H1 (cell line): ENCODE measurements at regions not wholly inside any gene's neighbourhood (a gene's known extent, or its start where the extent isn't known, plus 50 kb on each side); places are given as distances from the start of the nearest gene placed in this dataset.

Experiments
- CBX8 ChIP-seq: fragments of 300-800, 300-1000 bp; sonication (generic); IDR thresholded peaks from 2 replicates; pipeline ENCODE4 v1.7.1; 2016; ENCODE audit warnings: low read depth, low read length, borderline replicate concordance
- CTBP2 ChIP-seq: IDR thresholded peaks from 2 replicates; pipeline ENCODE4 v1.7.0; 2011; ENCODE audit warnings: borderline replicate concordance, mild to moderate bottlenecking, moderate library complexity, mixed read lengths, low read length; ENCODE audit not compliant: insufficient read depth, insufficient read length
- NRF1 ChIP-seq: IDR thresholded peaks from 2 replicates; pipeline ENCODE4 v1.6.1; 2011; ENCODE audit warnings: mild to moderate bottlenecking, low read depth, low read length, improper control_type of control experiment
- ZNF274 ChIP-seq: IDR thresholded peaks from 2 replicates; pipeline ENCODE4 v1.7.0; 2012; ENCODE audit warnings: low read length, borderline replicate concordance; ENCODE audit errors: extremely low read depth
- TF ChIP-seq, protein P1 (sequence below): fragments of 300-600 bp; sonication (generic); IDR thresholded peaks from 2 replicates; pipeline ENCODE4 v1.7.1; 2012; ENCODE audit warnings: low read length, moderate library complexity, mild to moderate bottlenecking, inconsistent platforms; ENCODE audit not compliant: insufficient replicate concordance
- TF ChIP-seq, protein P2 (sequence below): IDR thresholded peaks from 2 replicates; pipeline ENCODE4 v1.6.1; 2012; ENCODE audit warnings: low read length, inconsistent platforms

DNA sequence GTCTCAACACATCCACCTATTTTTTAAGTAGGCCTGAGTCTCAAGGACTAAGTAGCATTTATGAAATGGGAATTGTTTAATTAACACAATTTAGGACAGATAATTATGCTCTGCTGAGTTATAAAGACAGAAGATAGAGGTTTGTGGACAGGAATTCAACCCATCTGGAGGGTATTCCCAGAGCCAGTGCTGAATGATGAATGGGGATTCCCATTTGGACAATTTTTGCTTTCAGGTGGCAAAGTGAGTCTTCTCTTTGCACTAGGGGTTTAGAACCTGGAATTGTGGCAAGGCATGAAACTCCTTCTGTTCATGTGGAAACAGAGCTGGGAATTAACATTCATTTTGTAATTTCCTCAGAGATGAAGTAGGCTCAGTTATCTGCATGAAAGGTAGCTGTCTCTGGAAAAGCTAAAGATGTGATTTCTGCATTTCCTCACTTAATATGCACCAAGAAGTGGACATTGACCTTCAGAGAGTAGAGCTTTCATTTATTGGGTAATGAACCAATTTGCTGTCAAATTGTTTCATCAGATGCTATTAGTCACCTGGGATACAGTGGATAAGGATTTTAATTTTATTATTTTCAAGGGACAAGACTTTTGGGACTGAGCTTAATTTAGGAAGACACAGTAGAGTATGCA, 212.1 kb upstream of the NRXN1 start (continued):
- TF ChIP-seq, protein P1, sequence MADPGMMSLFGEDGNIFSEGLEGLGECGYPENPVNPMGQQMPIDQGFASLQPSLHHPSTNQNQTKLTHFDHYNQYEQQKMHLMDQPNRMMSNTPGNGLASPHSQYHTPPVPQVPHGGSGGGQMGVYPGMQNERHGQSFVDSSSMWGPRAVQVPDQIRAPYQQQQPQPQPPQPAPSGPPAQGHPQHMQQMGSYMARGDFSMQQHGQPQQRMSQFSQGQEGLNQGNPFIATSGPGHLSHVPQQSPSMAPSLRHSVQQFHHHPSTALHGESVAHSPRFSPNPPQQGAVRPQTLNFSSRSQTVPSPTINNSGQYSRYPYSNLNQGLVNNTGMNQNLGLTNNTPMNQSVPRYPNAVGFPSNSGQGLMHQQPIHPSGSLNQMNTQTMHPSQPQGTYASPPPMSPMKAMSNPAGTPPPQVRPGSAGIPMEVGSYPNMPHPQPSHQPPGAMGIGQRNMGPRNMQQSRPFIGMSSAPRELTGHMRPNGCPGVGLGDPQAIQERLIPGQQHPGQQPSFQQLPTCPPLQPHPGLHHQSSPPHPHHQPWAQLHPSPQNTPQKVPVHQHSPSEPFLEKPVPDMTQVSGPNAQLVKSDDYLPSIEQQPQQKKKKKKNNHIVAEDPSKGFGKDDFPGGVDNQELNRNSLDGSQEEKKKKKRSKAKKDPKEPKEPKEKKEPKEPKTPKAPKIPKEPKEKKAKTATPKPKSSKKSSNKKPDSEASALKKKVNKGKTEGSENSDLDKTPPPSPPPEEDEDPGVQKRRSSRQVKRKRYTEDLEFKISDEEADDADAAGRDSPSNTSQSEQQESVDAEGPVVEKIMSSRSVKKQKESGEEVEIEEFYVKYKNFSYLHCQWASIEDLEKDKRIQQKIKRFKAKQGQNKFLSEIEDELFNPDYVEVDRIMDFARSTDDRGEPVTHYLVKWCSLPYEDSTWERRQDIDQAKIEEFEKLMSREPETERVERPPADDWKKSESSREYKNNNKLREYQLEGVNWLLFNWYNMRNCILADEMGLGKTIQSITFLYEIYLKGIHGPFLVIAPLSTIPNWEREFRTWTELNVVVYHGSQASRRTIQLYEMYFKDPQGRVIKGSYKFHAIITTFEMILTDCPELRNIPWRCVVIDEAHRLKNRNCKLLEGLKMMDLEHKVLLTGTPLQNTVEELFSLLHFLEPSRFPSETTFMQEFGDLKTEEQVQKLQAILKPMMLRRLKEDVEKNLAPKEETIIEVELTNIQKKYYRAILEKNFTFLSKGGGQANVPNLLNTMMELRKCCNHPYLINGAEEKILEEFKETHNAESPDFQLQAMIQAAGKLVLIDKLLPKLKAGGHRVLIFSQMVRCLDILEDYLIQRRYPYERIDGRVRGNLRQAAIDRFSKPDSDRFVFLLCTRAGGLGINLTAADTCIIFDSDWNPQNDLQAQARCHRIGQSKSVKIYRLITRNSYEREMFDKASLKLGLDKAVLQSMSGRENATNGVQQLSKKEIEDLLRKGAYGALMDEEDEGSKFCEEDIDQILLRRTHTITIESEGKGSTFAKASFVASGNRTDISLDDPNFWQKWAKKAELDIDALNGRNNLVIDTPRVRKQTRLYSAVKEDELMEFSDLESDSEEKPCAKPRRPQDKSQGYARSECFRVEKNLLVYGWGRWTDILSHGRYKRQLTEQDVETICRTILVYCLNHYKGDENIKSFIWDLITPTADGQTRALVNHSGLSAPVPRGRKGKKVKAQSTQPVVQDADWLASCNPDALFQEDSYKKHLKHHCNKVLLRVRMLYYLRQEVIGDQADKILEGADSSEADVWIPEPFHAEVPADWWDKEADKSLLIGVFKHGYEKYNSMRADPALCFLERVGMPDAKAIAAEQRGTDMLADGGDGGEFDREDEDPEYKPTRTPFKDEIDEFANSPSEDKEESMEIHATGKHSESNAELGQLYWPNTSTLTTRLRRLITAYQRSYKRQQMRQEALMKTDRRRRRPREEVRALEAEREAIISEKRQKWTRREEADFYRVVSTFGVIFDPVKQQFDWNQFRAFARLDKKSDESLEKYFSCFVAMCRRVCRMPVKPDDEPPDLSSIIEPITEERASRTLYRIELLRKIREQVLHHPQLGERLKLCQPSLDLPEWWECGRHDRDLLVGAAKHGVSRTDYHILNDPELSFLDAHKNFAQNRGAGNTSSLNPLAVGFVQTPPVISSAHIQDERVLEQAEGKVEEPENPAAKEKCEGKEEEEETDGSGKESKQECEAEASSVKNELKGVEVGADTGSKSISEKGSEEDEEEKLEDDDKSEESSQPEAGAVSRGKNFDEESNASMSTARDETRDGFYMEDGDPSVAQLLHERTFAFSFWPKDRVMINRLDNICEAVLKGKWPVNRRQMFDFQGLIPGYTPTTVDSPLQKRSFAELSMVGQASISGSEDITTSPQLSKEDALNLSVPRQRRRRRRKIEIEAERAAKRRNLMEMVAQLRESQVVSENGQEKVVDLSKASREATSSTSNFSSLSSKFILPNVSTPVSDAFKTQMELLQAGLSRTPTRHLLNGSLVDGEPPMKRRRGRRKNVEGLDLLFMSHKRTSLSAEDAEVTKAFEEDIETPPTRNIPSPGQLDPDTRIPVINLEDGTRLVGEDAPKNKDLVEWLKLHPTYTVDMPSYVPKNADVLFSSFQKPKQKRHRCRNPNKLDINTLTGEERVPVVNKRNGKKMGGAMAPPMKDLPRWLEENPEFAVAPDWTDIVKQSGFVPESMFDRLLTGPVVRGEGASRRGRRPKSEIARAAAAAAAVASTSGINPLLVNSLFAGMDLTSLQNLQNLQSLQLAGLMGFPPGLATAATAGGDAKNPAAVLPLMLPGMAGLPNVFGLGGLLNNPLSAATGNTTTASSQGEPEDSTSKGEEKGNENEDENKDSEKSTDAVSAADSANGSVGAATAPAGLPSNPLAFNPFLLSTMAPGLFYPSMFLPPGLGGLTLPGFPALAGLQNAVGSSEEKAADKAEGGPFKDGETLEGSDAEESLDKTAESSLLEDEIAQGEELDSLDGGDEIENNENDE, result no peak
- TF ChIP-seq ZNF274 (no peak), NRF1 (no peak), CTBP2 (no peak), CBX8 (no peak)
- TF ChIP-seq, protein P2, sequence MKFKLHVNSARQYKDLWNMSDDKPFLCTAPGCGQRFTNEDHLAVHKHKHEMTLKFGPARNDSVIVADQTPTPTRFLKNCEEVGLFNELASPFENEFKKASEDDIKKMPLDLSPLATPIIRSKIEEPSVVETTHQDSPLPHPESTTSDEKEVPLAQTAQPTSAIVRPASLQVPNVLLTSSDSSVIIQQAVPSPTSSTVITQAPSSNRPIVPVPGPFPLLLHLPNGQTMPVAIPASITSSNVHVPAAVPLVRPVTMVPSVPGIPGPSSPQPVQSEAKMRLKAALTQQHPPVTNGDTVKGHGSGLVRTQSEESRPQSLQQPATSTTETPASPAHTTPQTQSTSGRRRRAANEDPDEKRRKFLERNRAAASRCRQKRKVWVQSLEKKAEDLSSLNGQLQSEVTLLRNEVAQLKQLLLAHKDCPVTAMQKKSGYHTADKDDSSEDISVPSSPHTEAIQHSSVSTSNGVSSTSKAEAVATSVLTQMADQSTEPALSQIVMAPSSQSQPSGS, result no peak
